ENCODE measurements at regions not wholly inside any gene's neighbourhood (a gene's known extent, or its start where the extent isn't known, plus 50 kb on each side); places are given as distances from the start of the nearest gene placed in this dataset.

DNA sequence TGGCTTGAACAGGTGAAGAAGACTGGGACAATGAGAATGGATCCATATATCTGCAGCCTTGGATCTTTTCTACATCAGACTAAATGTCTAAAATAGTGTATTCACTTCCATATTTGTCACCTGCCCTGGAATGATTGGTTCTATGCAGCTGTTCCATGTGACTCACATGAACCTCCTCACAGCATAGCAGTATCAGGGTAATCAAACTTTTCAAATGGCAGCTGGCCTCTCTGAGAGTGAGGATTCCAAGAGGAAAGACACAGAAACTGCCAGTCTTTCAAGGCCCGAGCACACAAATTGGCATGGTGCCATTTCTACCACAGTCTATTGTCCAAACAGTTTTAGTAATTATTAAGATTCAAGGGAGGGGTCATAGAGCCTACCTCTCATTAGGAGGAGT, 859.3 kb downstream of the BCL11A start:
- no peak overlapping the region for H2AK5ac ChIP-seq (ENCODE audit: low read depth, low read length)
- no peak overlapping the region for H3K27ac ChIP-seq (ENCODE audit: low read depth, low read length)
- H3K27me3 ChIP-seq (replicated peaks in 1 of 4; ENCODE audit: control insufficient read depth in 3 of 4, extremely low read depth in 1 of 4, insufficient read depth in 3 of 4, low read length in 3 of 4): no peaks in the 10 kb centered on the region
- no peak overlapping the region for H4K8ac ChIP-seq (ENCODE audit: extremely low read depth, insufficient read depth, low read length)
- H3K79me1 ChIP-seq (ENCODE audit: low read depth, low read length): no peaks in the 10 kb centered on the region
- H2BK20ac ChIP-seq (ENCODE audit: low read length): no peak overlapping the region
- no peaks in the 10 kb centered on the region; a peak in 1 of 7 replicates for H3K4me1 ChIP-seq (replicated peaks in 1 of 4; ENCODE audit: control insufficient read depth in 3 of 4, insufficient read depth in 4 of 4, low read length in 3 of 4)
- H3K23me2 ChIP-seq (ENCODE audit: low read depth, low read length): no peaks in the 10 kb centered on the region
- no peak overlapping the region for H3K9ac ChIP-seq (replicated peaks in 1 of 4; ENCODE audit: extremely low read depth in 1 of 4, low read depth in 3 of 4, low read length in 3 of 4)
- H3K14ac ChIP-seq (ENCODE audit: insufficient read length): no peak overlapping the region
- H3K9me3 ChIP-seq (ENCODE audit: insufficient read depth in 2 of 2, low read depth in 1 of 2, low read length in 1 of 2): no peaks in the 10 kb centered on the region
- no peak overlapping the region for H3K56ac ChIP-seq (replicated peaks; ENCODE audit: insufficient read length, low read depth, low read length)
- H2BK5ac ChIP-seq (ENCODE audit: low read depth, low read length): no peak overlapping the region
- no peaks in the 10 kb centered on the region for H3K36me3 ChIP-seq (ENCODE audit: control insufficient read depth in 2 of 4, insufficient read depth in 4 of 4, low read length in 3 of 4)
- H4K91ac ChIP-seq (replicated peaks; ENCODE audit: insufficient read length, low read length): no peak overlapping the region
- H3K79me2 ChIP-seq (ENCODE audit: control insufficient read depth in 1 of 2, insufficient read depth in 2 of 2, low read length in 2 of 2): no peaks in the 10 kb centered on the region
- 90% methylated on average over 1 of the region's 1 CpG; no CpG with 5 or more reads in 1 of the 2 experiments for WGBS, 2 experiments (ENCODE audit: extremely low coverage in 1 of 2, insufficient coverage in 1 of 2, insufficient read length in 1 of 2, insufficient replicate concordance in 2 of 2, low coverage in 1 of 2, low lambda C conversion rate in 2 of 2, missing lambda C conversion rate in 1 of 2)
- H2BK15ac ChIP-seq (ENCODE audit: low read length): no peak overlapping the region
- ChIA-PET POLR2A (ENCODE audit: partially characterized antibody) (no interaction called here), CTCF (ENCODE audit: partially characterized antibody) (interaction anchor here (1.2 kb wide), 1 partner anchor 33 kb away, joined by 3 read pairs; no protein-coding TSS in a partner anchor)
- FAIRE-seq (no peak), DNase-seq (ENCODE audit: low read depth in 1 of 2, low spot score in 2 of 2) (no peak)
- H2BK120ac ChIP-seq (replicated peaks; ENCODE audit: low read depth, low read length): no peak overlapping the region
- H3K4ac ChIP-seq (replicated peaks; ENCODE audit: insufficient read length, low read depth, low read length): no peak overlapping the region
- H3K23ac ChIP-seq (ENCODE audit: insufficient read length): no peak overlapping the region
- no peak overlapping the region for H2BK12ac ChIP-seq (ENCODE audit: low read depth, low read length)
- H4K5ac ChIP-seq (ENCODE audit: insufficient read length, low read depth, low read length): no peak overlapping the region
- H2AFZ ChIP-seq (ENCODE audit: low read length): no peak overlapping the region
- H3K4me2 ChIP-seq (ENCODE audit: insufficient read depth in 1 of 2, low read depth in 2 of 2, low read length in 2 of 2): no peak overlapping the region
- H4K20me1 ChIP-seq (replicated peaks in 1 of 2; ENCODE audit: control insufficient read depth in 1 of 2, insufficient read depth in 2 of 2, low read length in 2 of 2): no peaks in the 10 kb centered on the region
- no peak overlapping the region for H3K4me3 ChIP-seq (ENCODE audit: extremely low read depth in 1 of 4, insufficient read depth in 2 of 4, low read depth in 3 of 4, low read length in 4 of 4)
- no peak overlapping the region for H3K18ac ChIP-seq (ENCODE audit: extremely low read depth, low read length)
- no peak for TF ChIP-seq RXRA (IDR thresholded peaks at IDR 0.05; ENCODE audit: insufficient read depth, low read depth, low read length)
- TF ChIP-seq, protein P1, sequence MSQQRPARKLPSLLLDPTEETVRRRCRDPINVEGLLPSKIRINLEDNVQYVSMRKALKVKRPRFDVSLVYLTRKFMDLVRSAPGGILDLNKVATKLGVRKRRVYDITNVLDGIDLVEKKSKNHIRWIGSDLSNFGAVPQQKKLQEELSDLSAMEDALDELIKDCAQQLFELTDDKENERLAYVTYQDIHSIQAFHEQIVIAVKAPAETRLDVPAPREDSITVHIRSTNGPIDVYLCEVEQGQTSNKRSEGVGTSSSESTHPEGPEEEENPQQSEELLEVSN (IDR thresholded peaks at IDR 0.05): no peak
- TF ChIP-seq CBX5 (IDR thresholded peaks at IDR 0.05; ENCODE audit: low read depth, low read length): no peak
- no peak for TF ChIP-seq RAD21 (IDR thresholded peaks at IDR 0.05 in 1 of 2, conservative IDR thresholded peaks at IDR 0.05 in 1 of 2; ENCODE audit: low read depth in 2 of 2, low read length in 2 of 2)
- TF ChIP-seq, protein P2, sequence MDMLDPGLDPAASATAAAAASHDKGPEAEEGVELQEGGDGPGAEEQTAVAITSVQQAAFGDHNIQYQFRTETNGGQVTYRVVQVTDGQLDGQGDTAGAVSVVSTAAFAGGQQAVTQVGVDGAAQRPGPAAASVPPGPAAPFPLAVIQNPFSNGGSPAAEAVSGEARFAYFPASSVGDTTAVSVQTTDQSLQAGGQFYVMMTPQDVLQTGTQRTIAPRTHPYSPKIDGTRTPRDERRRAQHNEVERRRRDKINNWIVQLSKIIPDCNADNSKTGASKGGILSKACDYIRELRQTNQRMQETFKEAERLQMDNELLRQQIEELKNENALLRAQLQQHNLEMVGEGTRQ (IDR thresholded peaks at IDR 0.05; ENCODE audit: low read length): no peak
- no peak for TF ChIP-seq NANOG (IDR thresholded peaks at IDR 0.05; ENCODE audit: insufficient read depth, low read depth, low read length, poor library complexity, severe bottlenecking)
- no peak for TF ChIP-seq SRF (IDR thresholded peaks at IDR 0.05; ENCODE audit: low read depth, low read length)
- TF ChIP-seq BCL11A (IDR thresholded peaks at IDR 0.05; ENCODE audit: low read depth in 2 of 2, low read length in 2 of 2): no peak
- no peak for TF ChIP-seq TEAD4 (IDR thresholded peaks at IDR 0.05; ENCODE audit: low read depth, low read length)
- TF ChIP-seq SAP30 (IDR thresholded peaks at IDR 0.05; ENCODE audit: insufficient read depth, insufficient replicate concordance, low read length): no peak
- no peak for TF ChIP-seq EP300 (IDR thresholded peaks at IDR 0.05; ENCODE audit: borderline replicate concordance in 1 of 2, low read depth in 2 of 2, low read length in 2 of 2)
- TF ChIP-seq EGR1 (IDR thresholded peaks at IDR 0.05; ENCODE audit: borderline replicate concordance, low read depth, low read length): no peak
